B cell (primary cell): ENCODE measurements at regions not wholly inside any gene's neighbourhood (a gene's known extent, or its start where the extent isn't known, plus 50 kb on each side); places are given as distances from the start of the nearest gene placed in this dataset.

Experiments used
- CTCF ChIP-seq: fragments of 200-600 bp; IDR thresholded peaks from one replicate; pipeline ENCODE4 v1.8.0; 2022; ENCODE audit warnings: antibody characterized with exemption, mild to moderate bottlenecking
- EZH2 ChIP-seq: IDR thresholded peaks from 2 replicates; pipeline ENCODE4 v1.6.1; 2012; ENCODE audit warnings: borderline replicate concordance, low read depth, mild to moderate bottlenecking, moderate library complexity, low read length; ENCODE audit not compliant: insufficient read depth, poor library complexity, severe bottlenecking

GRCh38 chr11:36779791-36780190 is 181.8 kb upstream of the RAG2 start:
- no peak for TF ChIP-seq CTCF
- no peak for TF ChIP-seq EZH2
